H1 (cell line): ENCODE measurements at regions not wholly inside any gene's neighbourhood (a gene's known extent, or its start where the extent isn't known, plus 50 kb on each side); places are given as distances from the start of the nearest gene placed in this dataset.

Experiments used
- CTCF ChIA-PET: fragments of 300-600 bp; sonication (Branson Sonifier 250); formaldehyde crosslinking; loops from one replicate; lab custom pipeline; 2021; ENCODE audit not compliant: partially characterized antibody; lab: Charles Lee
- POLR2A ChIA-PET: fragments of 300-600 bp; sonication (Branson Sonifier 250); formaldehyde crosslinking; loops from one replicate; lab custom pipeline; 2021; ENCODE audit warnings: inconsistent platforms; ENCODE audit not compliant: partially characterized antibody; lab: Charles Lee
- DNase-seq, 2 experiments: peaks; one replicate each; pipeline versions ENCODE4 v3.0.0 to v3.0.0-alpha.2; 2010 to 2022; ENCODE audit warnings: low spot score in 2 of 2, low read depth in 1 of 2, mixed read lengths in 1 of 2
- FAIRE-seq: peaks from 2 replicates; lab custom pipeline; 2011; peaks lifted over from hg19 to GRCh38; lab: Jason Lieb, UNC
- H2AFZ ChIP-seq: 2 replicates; pipeline ENCODE4 v1.8.1; 2012; ENCODE audit warnings: low read length, inconsistent platforms
- H2AK5ac ChIP-seq: 2 replicates; pipeline ENCODE4 v1.6.1; 2013; ENCODE audit warnings: low read depth, low read length
- H2BK120ac ChIP-seq: replicated peaks from 2 replicates; pipeline ENCODE3; 2013; ENCODE audit warnings: low read depth, low read length, inconsistent platforms
- H2BK12ac ChIP-seq: 2 replicates; pipeline ENCODE4 v1.6.1; 2013; ENCODE audit warnings: low read depth, low read length
- H2BK15ac ChIP-seq: 2 replicates; pipeline ENCODE4 v1.6.1; 2013; ENCODE audit warnings: low read length
- H2BK20ac ChIP-seq: 2 replicates; pipeline ENCODE4 v1.6.1; 2013; ENCODE audit warnings: low read length
- H2BK5ac ChIP-seq: 2 replicates; pipeline ENCODE4 v1.6.1; 2013; ENCODE audit warnings: low read depth, low read length
- H3K14ac ChIP-seq: 2 replicates; pipeline ENCODE4 v1.6.1; 2013; ENCODE audit warnings: inconsistent platforms; ENCODE audit not compliant: insufficient read length
- H3K18ac ChIP-seq: 2 replicates; pipeline ENCODE4 v1.6.1; 2013; ENCODE audit warnings: low read length; ENCODE audit errors: extremely low read depth
- H3K23ac ChIP-seq: 2 replicates; pipeline ENCODE4 v1.6.1; 2013; ENCODE audit warnings: inconsistent platforms; ENCODE audit not compliant: insufficient read length
- H3K23me2 ChIP-seq: 2 replicates; pipeline ENCODE4 v1.6.1; 2013; ENCODE audit warnings: low read depth, low read length
- H3K27ac ChIP-seq: 2 replicates; pipeline ENCODE4 v1.6.1; 2011; ENCODE audit warnings: low read depth, low read length, inconsistent platforms
- H3K27me3 ChIP-seq, 4 experiments: replicated peaks in 1 of 4; 1 replicate in 1 of 4; 2 replicates in 3 of 4; pipeline versions ENCODE4 v1.6.1 to v1.8.1; 2011 to 2013; ENCODE audit warnings: low read length in 3 of 4, mild to moderate bottlenecking in 3 of 4, inconsistent platforms in 2 of 4, mixed read lengths in 2 of 4, moderate library complexity in 1 of 4; ENCODE audit not compliant: control insufficient read depth in 3 of 4, insufficient read depth in 3 of 4; ENCODE audit errors: extremely low read depth in 1 of 4
- H3K36me3 ChIP-seq, 4 experiments: 2 replicates each; pipeline versions ENCODE4 v1.6.1 to v1.8.1; 2011 to 2013; ENCODE audit warnings: mild to moderate bottlenecking in 4 of 4, low read length in 3 of 4, moderate library complexity in 2 of 4, control low read depth in 1 of 4, inconsistent platforms in 1 of 4; ENCODE audit not compliant: insufficient read depth in 4 of 4, control insufficient read depth in 2 of 4
- H3K4ac ChIP-seq: replicated peaks from 2 replicates; pipeline ENCODE3; 2013; ENCODE audit warnings: low read length, low read depth, mixed read lengths, inconsistent platforms; ENCODE audit not compliant: insufficient read length
- H3K4me1 ChIP-seq, 4 experiments: replicated peaks in 1 of 4; 1 replicate in 1 of 4; 2 replicates in 3 of 4; pipeline versions ENCODE4 v1.6.1 to v1.8.1; 2011 to 2013; ENCODE audit warnings: low read length in 3 of 4, inconsistent platforms in 2 of 4, mixed read lengths in 1 of 4; ENCODE audit not compliant: insufficient read depth in 4 of 4, control insufficient read depth in 3 of 4
- H3K4me2 ChIP-seq, 2 experiments: 2 replicates each; pipeline versions ENCODE4 v1.6.1 to v1.8.1; 2011 to 2013; ENCODE audit warnings: low read depth in 2 of 2, low read length in 2 of 2, control low read depth in 1 of 2, inconsistent platforms in 1 of 2, mild to moderate bottlenecking in 1 of 2; ENCODE audit not compliant: insufficient read depth in 1 of 2
- H3K4me3 ChIP-seq, 4 experiments: fragments of 200-600, 300-600 bp in 1 of 4; sonication (generic), shearing (Covaris generic), sonication (Bioruptor Twin) in 1 of 4; 2 replicates each; pipeline versions ENCODE4 v1.5.1 to v1.8.1; 2011 to 2016; ENCODE audit warnings: low read length in 4 of 4, low read depth in 3 of 4, control low read depth in 2 of 4, inconsistent platforms in 2 of 4, mild to moderate bottlenecking in 2 of 4, mixed read lengths in 1 of 4, moderate library complexity in 1 of 4; ENCODE audit not compliant: insufficient read depth in 2 of 4; ENCODE audit errors: extremely low read depth in 1 of 4
- H3K56ac ChIP-seq: replicated peaks from 2 replicates; pipeline ENCODE3; 2013; ENCODE audit warnings: low read depth, mild to moderate bottlenecking, mixed read lengths, low read length, inconsistent platforms; ENCODE audit not compliant: insufficient read length
- H3K79me1 ChIP-seq: 2 replicates; pipeline ENCODE4 v1.6.1; 2013; ENCODE audit warnings: low read depth, low read length, control low read depth
- H3K79me2 ChIP-seq, 2 experiments: 2 replicates each; pipeline versions ENCODE4 v1.6.1 to v1.8.1; 2012 to 2013; ENCODE audit warnings: low read length in 2 of 2, mild to moderate bottlenecking in 2 of 2, inconsistent platforms in 1 of 2; ENCODE audit not compliant: insufficient read depth in 2 of 2, control insufficient read depth in 1 of 2
- H3K9ac ChIP-seq, 4 experiments: replicated peaks in 1 of 4; 1 replicate in 1 of 4; 2 replicates in 3 of 4; pipeline versions ENCODE4 v1.6.1 to v1.8.1; 2011 to 2013; ENCODE audit warnings: low read depth in 3 of 4, low read length in 3 of 4, control low read depth in 2 of 4, mild to moderate bottlenecking in 2 of 4, moderate library complexity in 2 of 4, inconsistent platforms in 1 of 4; ENCODE audit errors: extremely low read depth in 1 of 4
- H3K9me3 ChIP-seq, 2 experiments: 2 replicates each; pipeline versions ENCODE4 v1.6.1 to v1.8.1; 2012 to 2013; ENCODE audit warnings: mild to moderate bottlenecking in 2 of 2, moderate library complexity in 2 of 2, control low read depth in 1 of 2, inconsistent platforms in 1 of 2, low read depth in 1 of 2, low read length in 1 of 2, mixed read lengths in 1 of 2; ENCODE audit not compliant: insufficient read depth in 2 of 2
- H4K20me1 ChIP-seq, 2 experiments: replicated peaks in 1 of 2; 2 replicates each; pipeline versions ENCODE3 to v1.8.1; 2011 to 2013; ENCODE audit warnings: inconsistent platforms in 2 of 2, low read length in 2 of 2, mild to moderate bottlenecking in 1 of 2; ENCODE audit not compliant: insufficient read depth in 2 of 2, control insufficient read depth in 1 of 2
- H4K5ac ChIP-seq: 2 replicates; pipeline ENCODE4 v1.6.1; 2013; ENCODE audit warnings: low read length, low read depth, mixed read lengths, inconsistent platforms; ENCODE audit not compliant: insufficient read length
- H4K8ac ChIP-seq: 2 replicates; pipeline ENCODE4 v1.8.0; 2013; ENCODE audit warnings: mild to moderate bottlenecking, moderate library complexity, low read length, inconsistent platforms; ENCODE audit not compliant: insufficient read depth; ENCODE audit errors: extremely low read depth
- H4K91ac ChIP-seq: replicated peaks from 2 replicates; pipeline ENCODE3; 2013; ENCODE audit warnings: low read length, mixed read lengths, inconsistent platforms; ENCODE audit not compliant: insufficient read length
- POLR2AphosphoS5 ChIP-seq: IDR thresholded peaks from 2 replicates; pipeline ENCODE4 v1.6.1; 2011; ENCODE audit warnings: low read depth, low read length
- WGBS, 2 experiments: shearing (Covaris generic) in 1 of 2; methylation state at CpG; one replicate each; pipeline versions ENCODE4 v1.1.6 to v1.1.7; 2013 to 2015; ENCODE audit warnings: low lambda C conversion rate in 2 of 2, mixed read lengths in 2 of 2, inconsistent platforms in 1 of 2, low coverage in 1 of 2, missing lambda C conversion rate in 1 of 2; ENCODE audit not compliant: insufficient replicate concordance in 2 of 2, insufficient coverage in 1 of 2, insufficient read length in 1 of 2; ENCODE audit errors: extremely low coverage in 1 of 2, missing lambda C conversion rate in 1 of 2; 5-methylcytosine and 5-hydroxymethylcytosine counted together

DNA sequence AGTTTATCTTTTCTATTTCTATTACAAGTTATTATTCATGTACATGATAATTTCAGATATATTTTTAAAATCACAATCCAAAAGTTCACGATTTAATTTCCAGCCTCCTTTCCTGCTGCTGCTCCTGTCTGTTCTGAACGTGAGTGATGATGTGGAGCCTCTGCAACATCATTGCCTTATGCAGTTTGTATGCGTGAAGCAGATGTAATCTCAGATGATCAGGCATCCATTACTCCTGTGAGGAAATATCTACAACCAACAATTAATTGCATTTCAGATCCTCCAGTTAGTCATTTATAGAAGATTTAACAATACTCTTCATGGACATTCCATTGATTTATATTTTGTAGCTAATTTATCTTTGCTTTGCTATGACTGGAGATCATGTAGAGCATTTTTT lies 668.7 kb upstream of the EPHA5 start:
- no peak overlapping the region for H2BK120ac ChIP-seq
- no peak for FAIRE-seq
- no peak overlapping the region for H4K5ac ChIP-seq
- H3K36me3 ChIP-seq, result no peaks in the 10 kb centered on the region
- no peak overlapping the region for H3K4ac ChIP-seq
- no peak overlapping the region for H2AK5ac ChIP-seq
- H3K9ac ChIP-seq, result no peak overlapping the region
- no peaks in the 10 kb centered on the region for H3K79me1 ChIP-seq
- H2BK20ac ChIP-seq, result no peak overlapping the region
- H3K27ac ChIP-seq, result no peak overlapping the region
- no peak for TF ChIP-seq POLR2AphosphoS5
- no peaks in the 10 kb centered on the region for H3K79me2 ChIP-seq
- no peak overlapping the region for H2AFZ ChIP-seq
- no peak overlapping the region for H4K8ac ChIP-seq
- H3K4me2 ChIP-seq, result no peak overlapping the region
- no peak overlapping the region for H4K91ac ChIP-seq
- H2BK15ac ChIP-seq, result no peak overlapping the region
- ChIA-PET CTCF (no interaction called here), POLR2A (no interaction called here)
- H3K27me3 ChIP-seq, result no peaks in the 10 kb centered on the region
- no peak overlapping the region for H3K56ac ChIP-seq
- H3K14ac ChIP-seq, result no peak overlapping the region
- H4K20me1 ChIP-seq, result no peaks in the 10 kb centered on the region
- no peaks in the 10 kb centered on the region for H3K23me2 ChIP-seq
- H2BK12ac ChIP-seq, result no peak overlapping the region
- H3K23ac ChIP-seq, result no peak overlapping the region
- no peak overlapping the region for H3K4me3 ChIP-seq
- WGBS, 2 experiments, result 89% methylated on average over 3 of the region's 3 CpGs; no CpG with 5 or more reads in 1 of the 2 experiments
- no peak overlapping the region for H2BK5ac ChIP-seq
- H3K9me3 ChIP-seq, result 0 out of 4 replicates have a peak, but pooled peaks cover 0 to 3% of the 10 kb centered on the region in 2 experiments
- DNase-seq, result no peak
- H3K4me1 ChIP-seq, result no peaks in the 10 kb centered on the region
- no peak overlapping the region for H3K18ac ChIP-seq
